Endothelial cell of umbilical vein (primary cell): ENCODE measurements at regions not wholly inside any gene's neighbourhood (a gene's known extent, or its start where the extent isn't known, plus 50 kb on each side); places are given as distances from the start of the nearest gene placed in this dataset.

ENCODE experiments used
- BruUV-seq: library from RNA; stranded (reverse); fragments of 400-500 nt; replicated peaks from 2 replicates; lab custom pipeline; 2021; lab: Mats Ljungman, UMichigan
- CTCF ChIA-PET: fragments of 300-600, 350-600 bp; sonication (Branson Sonifier 250); formaldehyde crosslinking; loops from one replicate; lab custom pipeline; 2021; ENCODE audit warnings: antibody characterized with exemption, inconsistent platforms; lab: Charles Lee
- POLR2A ChIA-PET: fragments of 300-600, 350-600 bp; sonication (Branson Sonifier 250); formaldehyde crosslinking; loops from one replicate; lab custom pipeline; 2021; ENCODE audit warnings: antibody characterized with exemption, inconsistent platforms; lab: Charles Lee
- DNase-seq: peaks from one replicate; pipeline ENCODE4 v3.0.0-alpha.2; 2011; ENCODE audit warnings: low read depth, low spot score
- FAIRE-seq: peaks from 2 replicates; lab custom pipeline; 2011; peaks lifted over from hg19 to GRCh38; lab: Jason Lieb, UNC
- H2AFZ ChIP-seq: 2 replicates; pipeline ENCODE4 v1.6.0; 2012; ENCODE audit warnings: low read depth, low read length, control low read depth, inconsistent platforms
- H3K27ac ChIP-seq: 2 replicates; pipeline ENCODE4 v1.5.1; 2011; ENCODE audit warnings: low read depth, mild to moderate bottlenecking, control low read depth, low read length, moderate library complexity; ENCODE audit not compliant: insufficient read depth
- H3K27me3 ChIP-seq, 2 experiments: 2 replicates each; pipeline versions ENCODE4 v1.6.0 to v1.6.1; 2011; ENCODE audit warnings: low read length in 2 of 2, mixed read lengths in 1 of 2; ENCODE audit not compliant: control insufficient read depth in 2 of 2, insufficient read depth in 2 of 2
- H3K36me3 ChIP-seq, 2 experiments: 2 replicates in 1 of 2; 3 replicates in 1 of 2; pipeline ENCODE4 v1.5.1; 2011; ENCODE audit warnings: low read length in 2 of 2, mild to moderate bottlenecking in 1 of 2, moderate library complexity in 1 of 2; ENCODE audit not compliant: control insufficient read depth in 2 of 2, insufficient read depth in 2 of 2; ENCODE audit errors: extremely low read depth in 1 of 2
- H3K4me1 ChIP-seq: 3 replicates; pipeline ENCODE4 v1.5.1; 2011; ENCODE audit warnings: mild to moderate bottlenecking, low read length; ENCODE audit not compliant: control insufficient read depth, insufficient read depth; ENCODE audit errors: extremely low read depth
- H3K4me2 ChIP-seq: 2 replicates; pipeline ENCODE4 v1.6.1; 2011; ENCODE audit warnings: low read length, control low read depth, mixed read lengths; ENCODE audit not compliant: insufficient read depth
- H3K4me3 ChIP-seq, 3 experiments: fragments of 200-600 bp in 1 of 3; sonication (generic), shearing (Covaris generic) in 1 of 3; replicated peaks in 1 of 3; 2 replicates each; pipeline ENCODE4 v1.5.1; 2011 to 2016; ENCODE audit warnings: control low read depth in 3 of 3, low read length in 3 of 3, mild to moderate bottlenecking in 2 of 3, inconsistent platforms in 1 of 3, low read depth in 1 of 3, moderate library complexity in 1 of 3; ENCODE audit not compliant: insufficient read depth in 1 of 3
- H3K79me2 ChIP-seq: 2 replicates; pipeline ENCODE4 v1.6.0; 2012; ENCODE audit warnings: low read length, inconsistent platforms; ENCODE audit not compliant: control insufficient read depth, insufficient read depth
- H3K9ac ChIP-seq: replicated peaks from 2 replicates; pipeline ENCODE3; 2011; ENCODE audit warnings: low read length, control low read depth; ENCODE audit not compliant: insufficient read depth; ENCODE audit errors: extremely low read depth
- H3K9me1 ChIP-seq: replicated peaks from 3 replicates; pipeline ENCODE4 v1.6.0; 2011; ENCODE audit warnings: mild to moderate bottlenecking, low read length; ENCODE audit not compliant: control insufficient read depth, insufficient read depth; ENCODE audit errors: extremely low read depth
- H3K9me3 ChIP-seq: replicated peaks from 2 replicates; pipeline ENCODE4 v1.5.1; 2012; ENCODE audit warnings: low read length, inconsistent platforms; ENCODE audit not compliant: control insufficient read depth, insufficient read depth
- H4K20me1 ChIP-seq: replicated peaks from 2 replicates; pipeline ENCODE3; 2011; ENCODE audit warnings: mild to moderate bottlenecking, low read length; ENCODE audit not compliant: control insufficient read depth, insufficient read depth; ENCODE audit errors: extremely low read depth
- FOS ChIP-seq: IDR thresholded peaks from 2 replicates; pipeline ENCODE4 v1.6.1; 2011; ENCODE audit warnings: mild to moderate bottlenecking, low read length, moderate library complexity, borderline replicate concordance; ENCODE audit not compliant: insufficient read depth
- GATA2 ChIP-seq: IDR thresholded peaks from 2 replicates; pipeline ENCODE4 v1.7.0; 2011; ENCODE audit warnings: low read depth, mild to moderate bottlenecking, moderate library complexity, mixed read lengths, low read length; ENCODE audit not compliant: insufficient read length, insufficient read depth
- JUN ChIP-seq: IDR thresholded peaks from 2 replicates; pipeline ENCODE4 v1.6.1; 2011; ENCODE audit warnings: borderline replicate concordance, low read depth; ENCODE audit not compliant: insufficient read length, insufficient read depth
- MYC ChIP-seq: IDR thresholded peaks from one replicate; pipeline ENCODE4 v1.6.1; 2011; ENCODE audit warnings: mild to moderate bottlenecking, low read depth, low read length
- POLR2A ChIP-seq: IDR thresholded peaks from 2 replicates; pipeline ENCODE4 v1.6.1; 2012; ENCODE audit warnings: low read depth, mild to moderate bottlenecking, control low read depth, low read length
- POLR2AphosphoS5 ChIP-seq: IDR thresholded peaks from 2 replicates; pipeline ENCODE4 v1.6.1; 2012; ENCODE audit warnings: low read depth, mild to moderate bottlenecking, control low read depth, low read length, moderate library complexity; ENCODE audit not compliant: insufficient read depth
- dilution Hi-C: fragments of 300-500 bp; cut with MboI; formaldehyde crosslinking; loops from one replicate; pipeline ENCODE4 v1.15.0; 2019; ENCODE audit warnings: low sequenced_read_pairs; ENCODE audit not compliant: extremely low pct_ligation_motif_present
- intact Hi-C: fragments of 100-400 bp; cut with micrococcal nuclease; formaldehyde crosslinking; loops from one replicate; pipeline ENCODE4 v1.10.0; 2022
- TF ChIP-seq, protein P1 (sequence below), 2 donors: IDR thresholded peaks; 1 replicate in 1 of 2; 2 replicates in 1 of 2; pipeline ENCODE4 v1.5.1; 2011; ENCODE audit warnings: low read length in 2 of 2, mild to moderate bottlenecking in 2 of 2, moderate library complexity in 2 of 2, control low read depth in 1 of 2, inconsistent platforms in 1 of 2, low read depth in 1 of 2; ENCODE audit not compliant: insufficient read depth in 1 of 2; ENCODE audit errors: extremely low read depth in 1 of 2

DNA sequence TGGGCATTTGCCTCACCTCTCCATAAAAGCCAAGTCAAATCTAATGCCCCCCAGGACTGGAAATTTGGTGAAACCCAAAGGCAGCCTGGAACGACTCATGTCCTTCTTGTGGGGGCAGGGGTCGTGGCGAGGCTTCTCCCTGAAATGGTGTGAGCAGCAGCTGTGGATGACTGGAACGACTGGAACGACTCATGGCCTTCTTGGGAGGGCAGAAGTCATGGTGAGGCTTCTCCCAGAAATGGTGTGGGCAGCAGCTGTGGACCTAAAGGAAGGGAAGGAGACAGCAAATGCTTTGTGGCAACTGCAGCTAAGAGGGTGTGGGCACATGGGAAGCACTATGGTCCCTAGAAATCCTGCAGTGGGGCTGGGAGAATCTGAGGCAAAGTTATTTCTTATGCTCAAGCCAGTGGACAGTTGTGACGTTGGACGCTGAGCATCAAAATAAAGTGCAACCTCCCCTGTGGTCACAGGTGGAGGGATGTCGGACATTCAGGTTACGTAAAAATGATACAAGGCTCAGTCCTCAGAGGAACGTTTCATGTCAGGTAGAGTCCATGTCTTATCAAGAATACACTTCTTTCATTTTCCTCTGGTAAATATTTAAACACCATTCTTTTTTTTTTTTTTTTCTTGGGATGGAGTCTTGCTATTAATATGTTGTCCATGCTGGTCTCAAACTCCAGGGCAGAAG lies 107.0 kb upstream of the KIF5B start:
- H2AFZ ChIP-seq = no peak overlapping the region
- ChIA-PET POLR2A (no interaction called here), CTCF (interaction anchor here (1.5 to 1.6 kb wide), 2 partner anchors 13 to 27 kb away, joined by 4 read pairs; no protein-coding TSS in a partner anchor)
- no peak overlapping the region for H3K4me3 ChIP-seq
- dilution Hi-C loops (no loop called here), intact Hi-C loops (no loop called here)
- no peak overlapping the region for H3K4me2 ChIP-seq
- H3K79me2 ChIP-seq = no peaks in the 10 kb centered on the region
- TF ChIP-seq MYC = no peak
- no peak for TF ChIP-seq FOS
- no peak for TF ChIP-seq POLR2AphosphoS5
- TF ChIP-seq GATA2 = no peak
- TF ChIP-seq, protein P1, sequence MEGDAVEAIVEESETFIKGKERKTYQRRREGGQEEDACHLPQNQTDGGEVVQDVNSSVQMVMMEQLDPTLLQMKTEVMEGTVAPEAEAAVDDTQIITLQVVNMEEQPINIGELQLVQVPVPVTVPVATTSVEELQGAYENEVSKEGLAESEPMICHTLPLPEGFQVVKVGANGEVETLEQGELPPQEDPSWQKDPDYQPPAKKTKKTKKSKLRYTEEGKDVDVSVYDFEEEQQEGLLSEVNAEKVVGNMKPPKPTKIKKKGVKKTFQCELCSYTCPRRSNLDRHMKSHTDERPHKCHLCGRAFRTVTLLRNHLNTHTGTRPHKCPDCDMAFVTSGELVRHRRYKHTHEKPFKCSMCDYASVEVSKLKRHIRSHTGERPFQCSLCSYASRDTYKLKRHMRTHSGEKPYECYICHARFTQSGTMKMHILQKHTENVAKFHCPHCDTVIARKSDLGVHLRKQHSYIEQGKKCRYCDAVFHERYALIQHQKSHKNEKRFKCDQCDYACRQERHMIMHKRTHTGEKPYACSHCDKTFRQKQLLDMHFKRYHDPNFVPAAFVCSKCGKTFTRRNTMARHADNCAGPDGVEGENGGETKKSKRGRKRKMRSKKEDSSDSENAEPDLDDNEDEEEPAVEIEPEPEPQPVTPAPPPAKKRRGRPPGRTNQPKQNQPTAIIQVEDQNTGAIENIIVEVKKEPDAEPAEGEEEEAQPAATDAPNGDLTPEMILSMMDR (IDR thresholded peaks at IDR 0.05; ENCODE audit: extremely low read depth in 1 of 2, insufficient read depth in 1 of 2, low read depth in 1 of 2, low read length in 2 of 2) = no peak
- TF ChIP-seq POLR2A = no peak
- no peak for TF ChIP-seq JUN
- no peaks in the 10 kb centered on the region for H3K36me3 ChIP-seq
- DNase-seq (no peak), FAIRE-seq (no peak)
- no peaks in the 10 kb centered on the region for H4K20me1 ChIP-seq
- H3K4me1 ChIP-seq = no peaks in the 10 kb centered on the region
- H3K27me3 ChIP-seq = peaks cover 0 to 7% of the 10 kb centered on the region in 2 experiments
- H3K27ac ChIP-seq = no peak overlapping the region
- no peaks in the 10 kb centered on the region for H3K9me1 ChIP-seq
- no TSS peak for BruUV-seq
- no peaks in the 10 kb centered on the region for H3K9me3 ChIP-seq
- H3K9ac ChIP-seq = no peak overlapping the region
